GM19043 (cell line): ENCODE measurements at regions not wholly inside any gene's neighbourhood (a gene's known extent, or its start where the extent isn't known, plus 50 kb on each side); places are given as distances from the start of the nearest gene placed in this dataset.
"Not testable (repeated sequence)": the region's sequence is repeated elsewhere in the genome, so short reads cannot be mapped to it uniquely, and the experiment has no call there.

Experiments
- ATAC-seq: cut with Tn5 transposase; IDR thresholded peaks from one replicate; pipeline ENCODE4 v1.9.1; 2021; ENCODE audit warnings: low read depth; ENCODE audit not compliant: unreplicated experiment

DNA sequence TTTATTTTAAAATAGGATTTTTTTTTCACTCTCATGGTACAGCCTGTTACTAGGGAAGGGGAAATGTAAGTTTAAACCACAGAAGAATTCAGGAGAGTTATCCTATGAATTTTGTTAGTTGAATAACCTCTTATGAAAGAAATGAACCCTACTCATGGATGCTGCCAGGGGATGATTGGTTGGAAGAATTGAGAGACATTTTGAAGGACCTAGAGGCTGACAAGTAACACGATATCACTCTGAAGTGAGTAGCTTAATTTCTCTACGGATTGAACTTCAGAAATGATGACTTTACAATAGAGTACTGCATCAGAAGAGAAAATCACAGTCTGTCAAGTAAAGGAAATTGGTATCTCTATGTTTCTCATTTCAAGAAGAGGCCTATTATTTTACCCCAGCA, 1346.2 kb downstream of the SUCLG1 start:
- no peak for ATAC-seq

DNA sequence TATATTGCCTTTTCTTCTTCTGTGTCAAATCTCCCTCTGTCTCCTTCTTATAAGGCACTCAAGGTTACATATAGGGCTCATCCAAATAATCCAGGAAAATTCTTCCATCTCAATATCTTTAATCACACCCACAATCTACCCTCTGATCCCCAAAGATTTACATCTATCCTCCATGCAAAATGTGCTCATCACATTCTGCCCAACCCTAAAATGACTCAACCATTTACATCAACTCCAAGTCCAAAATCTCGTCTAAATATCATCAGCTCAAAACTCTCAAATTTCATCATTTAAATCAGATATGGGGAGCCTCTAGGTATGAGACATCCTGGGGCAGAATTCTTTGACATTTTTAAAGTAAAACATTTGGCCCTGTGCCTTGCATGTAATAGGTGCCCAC, 1349.8 kb downstream of the SUCLG1 start:
- ATAC-seq = no peak

GRCh38 chr2:83106853-83107252, 1352.2 kb downstream of the SUCLG1 start:
- no peak for ATAC-seq

DNA sequence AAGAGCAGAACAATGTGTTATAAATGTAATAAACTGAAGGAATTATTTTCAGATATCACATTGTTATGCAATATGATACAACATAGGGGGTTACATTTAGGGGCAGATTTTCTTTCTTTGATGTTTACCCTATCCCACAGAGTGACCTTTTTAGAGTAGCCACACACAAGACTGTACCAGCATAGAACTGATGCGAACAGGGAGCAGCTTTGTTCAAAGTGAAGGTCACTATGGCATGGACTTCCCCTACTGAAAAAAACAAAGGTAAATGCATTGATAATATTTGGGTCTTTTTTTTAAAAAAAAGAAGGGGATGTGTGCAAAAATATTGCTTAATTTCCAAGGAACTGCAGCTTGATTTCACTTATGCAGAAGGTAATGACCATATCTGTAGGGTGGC, 1354.9 kb downstream of the SUCLG1 start:
- ATAC-seq = no peak

- ATAC-seq = no peak
Measured at GRCh38 chr2:83103613-83104012, 1355.5 kb downstream of the SUCLG1 start.

DNA sequence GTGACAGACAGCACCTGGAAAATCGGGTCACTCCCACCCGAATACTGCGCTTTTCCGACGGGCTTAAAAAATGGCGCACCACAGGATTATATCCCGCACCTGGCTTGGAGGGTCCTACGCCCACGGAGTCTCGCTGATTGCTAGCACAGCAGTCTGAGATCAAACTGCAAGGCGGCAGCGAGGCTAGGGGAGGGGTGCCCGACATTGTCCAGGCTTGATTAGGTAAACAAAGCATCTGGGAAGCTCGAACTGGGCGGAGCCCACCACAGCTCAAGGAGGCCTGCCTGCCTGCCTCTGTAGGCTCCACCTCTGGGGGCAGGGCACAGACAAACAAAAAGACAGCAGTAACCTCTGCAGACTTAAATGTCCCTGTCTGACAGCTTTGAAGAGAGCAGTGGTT, 1370.0 kb downstream of the SUCLG1 start:
- not testable (repeated sequence) for ATAC-seq

DNA sequence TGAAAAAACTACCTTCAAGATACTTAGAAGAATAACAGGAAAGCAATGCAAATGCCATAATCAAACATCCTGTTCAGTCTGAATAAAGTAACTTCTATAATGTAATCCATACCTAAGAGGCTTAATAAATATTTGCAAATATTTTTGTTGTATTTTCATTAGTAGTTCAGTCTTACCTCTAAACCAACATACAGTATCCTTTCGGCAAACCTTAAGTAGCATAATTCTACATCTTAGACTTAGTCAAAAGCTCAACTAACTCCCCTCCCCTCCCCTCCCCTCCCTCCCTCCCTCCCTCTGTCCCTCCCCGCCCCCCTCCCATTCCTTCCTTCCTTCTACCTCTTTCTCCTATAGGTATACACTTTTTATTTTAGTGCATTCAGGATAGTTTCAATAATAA, 1373.2 kb downstream of the SUCLG1 start:
- no peak for ATAC-seq

DNA sequence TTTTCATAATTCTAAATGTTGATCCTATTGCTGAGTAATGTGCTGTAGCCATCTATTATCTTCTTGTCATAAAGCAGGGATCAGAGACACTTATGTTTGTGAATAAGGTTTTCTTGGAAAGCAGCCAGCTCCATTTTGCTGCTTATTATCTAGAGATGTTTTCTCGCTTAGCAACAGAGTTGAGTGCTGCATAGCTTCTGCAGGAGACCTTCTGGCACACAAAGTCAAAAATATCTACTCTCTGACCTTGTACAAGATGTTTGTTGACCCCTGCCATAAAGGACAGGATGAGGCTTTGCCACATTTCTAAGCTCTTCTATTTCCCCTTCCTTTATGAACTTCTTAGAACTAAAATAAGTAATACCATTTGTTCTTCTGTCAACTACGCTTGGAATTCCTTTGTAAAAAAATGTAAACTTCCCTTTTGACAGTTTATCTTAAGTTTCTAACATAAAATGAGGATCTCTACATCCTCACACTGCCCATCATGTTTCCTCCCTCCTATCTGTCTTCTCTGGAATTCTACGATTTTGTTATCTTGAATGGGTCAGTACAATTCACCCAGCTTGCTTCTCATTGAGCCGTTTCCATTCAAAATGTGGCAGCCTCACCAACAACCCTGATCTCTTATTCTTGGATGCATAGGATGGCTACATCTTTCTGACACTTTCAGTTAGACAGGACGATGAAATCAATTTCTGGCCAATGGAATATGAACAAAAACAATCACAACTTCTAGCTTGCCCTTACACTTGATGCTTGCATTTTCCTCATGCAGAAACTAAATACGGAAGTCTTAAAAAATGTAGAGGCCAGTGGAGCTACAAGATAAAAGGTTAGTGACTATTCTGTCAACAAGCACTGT, 1377.0 kb downstream of the SUCLG1 start:
- ATAC-seq = no peak

- ATAC-seq = no peak
Measured at GRCh38 chr2:83079007-83079406, 1380.1 kb downstream of the SUCLG1 start.

DNA sequence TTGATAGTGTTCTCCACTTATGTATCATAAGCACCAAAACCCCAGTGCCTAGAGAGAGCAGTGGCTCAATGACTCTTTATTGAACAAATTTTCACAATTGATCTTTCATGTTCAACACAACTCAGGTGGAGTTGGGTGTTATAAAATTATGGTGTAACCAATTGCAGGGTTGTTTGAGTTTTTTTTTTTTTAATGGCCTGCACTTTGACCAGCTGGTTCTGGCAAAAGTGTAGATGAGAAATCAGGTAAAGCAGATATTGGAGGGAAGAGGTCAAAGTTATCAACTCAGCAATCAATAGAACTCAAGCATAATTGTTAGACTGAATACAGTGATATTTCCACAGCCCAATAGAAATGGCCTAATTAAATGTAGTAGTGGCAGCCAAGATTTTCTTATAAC, 1386.3 kb downstream of the SUCLG1 start:
- ATAC-seq = no peak

- no peak for ATAC-seq
Measured at GRCh38 chr2:83071914-83072313, 1387.2 kb downstream of the SUCLG1 start.

- no peak for ATAC-seq
Measured at GRCh38 chr2:83071352-83071751, 1387.7 kb downstream of the SUCLG1 start.

DNA sequence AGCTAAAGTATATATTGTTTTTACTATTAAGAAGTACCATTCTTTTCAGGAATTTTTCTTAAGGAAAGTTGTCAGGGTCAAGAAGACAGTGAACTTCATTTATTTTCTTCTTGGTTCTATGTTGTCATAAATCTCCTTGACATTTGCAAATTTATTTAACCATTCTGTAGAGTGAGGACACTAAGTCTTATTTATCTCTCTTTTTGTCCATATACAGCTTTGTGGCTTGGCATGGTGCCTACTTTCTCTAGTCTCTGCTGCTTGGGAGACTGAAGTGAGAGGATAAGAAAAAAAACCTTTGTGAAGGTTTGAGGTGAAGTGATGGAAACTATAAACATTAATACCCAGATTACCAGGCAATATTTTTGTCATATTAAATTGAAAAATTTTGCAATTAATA, 1389.4 kb downstream of the SUCLG1 start:
- ATAC-seq = no peak

GRCh38 chr2:83068714-83069113, 1390.4 kb downstream of the SUCLG1 start:
- ATAC-seq = no peak

DNA sequence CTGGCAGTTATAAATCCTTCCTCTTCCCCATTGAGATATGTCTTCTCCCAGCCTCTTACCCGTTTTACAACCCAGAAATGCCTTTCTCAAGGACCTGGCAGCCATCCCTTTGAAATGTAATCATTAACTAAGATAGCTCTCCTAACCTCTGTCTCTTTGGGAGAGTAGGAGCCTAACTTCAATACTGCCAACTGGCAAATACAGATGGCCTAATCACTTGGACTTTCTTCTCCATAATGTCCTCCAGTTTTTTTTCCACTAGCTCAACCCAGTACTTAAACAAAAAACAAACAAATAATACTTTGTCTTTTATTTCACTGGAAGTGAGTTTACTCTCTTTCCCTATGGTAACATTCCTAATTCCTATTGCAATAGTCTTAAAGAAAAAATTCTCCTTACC, 1391.1 kb downstream of the SUCLG1 start:
- ATAC-seq = no peak

DNA sequence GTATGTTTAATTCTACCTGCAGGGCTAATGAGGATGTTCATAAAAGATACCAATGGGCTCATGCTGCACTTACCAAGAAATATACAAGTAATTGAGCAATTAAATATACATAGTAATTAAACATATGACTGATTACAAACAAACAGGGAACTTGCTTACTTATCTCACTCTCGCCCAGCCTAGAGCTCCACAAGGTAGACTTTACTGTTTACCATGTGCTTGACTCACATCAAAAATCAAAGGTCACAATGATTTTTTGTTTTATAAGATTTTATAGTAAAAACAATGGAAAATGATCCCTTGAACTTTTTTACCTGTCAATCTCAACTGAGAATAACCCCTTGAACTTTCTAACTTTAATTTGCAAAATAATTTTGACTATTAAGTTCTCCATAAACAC, 1395.1 kb downstream of the SUCLG1 start:
- ATAC-seq = no peak

GRCh38 chr2:83063511-83063910, 1395.6 kb downstream of the SUCLG1 start:
- no peak for ATAC-seq

DNA sequence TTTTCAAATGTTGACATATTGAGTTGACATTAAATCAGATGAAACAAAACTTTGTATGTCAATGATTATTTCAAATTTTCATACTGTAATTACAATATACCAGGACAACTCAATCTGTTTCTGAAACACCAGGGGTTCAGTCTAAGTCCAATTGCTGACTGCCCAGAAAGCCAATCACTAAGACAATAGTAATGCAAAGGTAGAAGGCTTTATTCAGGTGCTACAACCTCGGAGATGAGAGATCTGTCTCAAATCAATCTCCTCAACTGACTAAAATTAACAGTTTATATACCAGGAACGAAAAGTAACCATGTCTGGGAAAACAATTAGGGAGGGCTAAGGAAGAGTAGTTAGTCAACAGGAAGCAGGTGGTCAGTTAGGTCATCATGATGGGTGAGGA, 1400.4 kb downstream of the SUCLG1 start:
- ATAC-seq = no peak

- no peak for ATAC-seq
Measured at GRCh38 chr2:83055376-83056010, 1403.6 kb downstream of the SUCLG1 start.

GRCh38 chr2:83054751-83055150, 1404.3 kb downstream of the SUCLG1 start:
- ATAC-seq = no peak

GRCh38 chr2:83051538-83052170, 1407.4 kb downstream of the SUCLG1 start:
- ATAC-seq = no peak

- no peak for ATAC-seq
Measured at GRCh38 chr2:83042053-83042452, 1417.0 kb downstream of the SUCLG1 start.
